K562 (cell line): ENCODE measurements at regions not wholly inside any gene's neighbourhood (a gene's known extent, or its start where the extent isn't known, plus 50 kb on each side); places are given as distances from the start of the nearest gene placed in this dataset.

ENCODE experiments used
- ATAC-seq: fragments of 200-7000 bp; cut with Tn5 transposase; 3 replicates; pipeline ENCODE4 v1.9.1; 2020; ENCODE audit warnings: moderate library complexity
- BruUV-seq: library from RNA; stranded (reverse); fragments of 400-500 nt; replicated peaks from 2 replicates; lab custom pipeline; 2021; lab: Mats Ljungman, UMichigan
- CTCF ChIA-PET: fragments of 300-600 bp; formaldehyde crosslinking; extraction: SDS; loops from one replicate; lab custom pipeline; 2021; ENCODE audit warnings: low intra/inter-chr PET ratio; lab: Yijun Ruan, JAX
- POLR2A ChIA-PET: fragments of 300-600, 350-650 bp; sonication (Branson Sonifier 250); formaldehyde crosslinking; extraction: SDS; loops from one replicate; lab custom pipeline; 2021; ENCODE audit warnings: antibody characterized with exemption, inconsistent platforms; lab: Yijun Ruan, JAX
- DNase-seq, 4 experiments: peaks; one replicate each; pipeline versions ENCODE4 v3.0.0 to v3.0.0-alpha.2; 2011 to 2018; ENCODE audit warnings: low spot score in 3 of 4, mixed read lengths in 3 of 4; ENCODE audit errors: extremely low read depth in 1 of 4
- FAIRE-seq: peaks from 2 replicates; lab custom pipeline; 2011; peaks lifted over from hg19 to GRCh38; lab: Jason Lieb, UNC
- H2AFZ ChIP-seq: 2 replicates; pipeline ENCODE4 v1.6.0; 2011; ENCODE audit warnings: low read depth, low read length, control low read depth, inconsistent platforms
- H3K27ac ChIP-seq: fragments of 200-600 bp; 3 replicates; pipeline ENCODE4 v1.8.0; 2011; ENCODE audit warnings: low read depth, mild to moderate bottlenecking, control low read depth, inconsistent platforms, low read length, moderate library complexity, mixed read lengths; ENCODE audit errors: extremely low read depth
- H3K27me3 ChIP-seq, 2 experiments: fragments of 300-600 bp in 1 of 2; 2 replicates in 1 of 2; 3 replicates in 1 of 2; pipeline versions ENCODE4 v1.6.0 to v1.8.0; 2011; ENCODE audit warnings: inconsistent platforms in 2 of 2, low read length in 2 of 2, mild to moderate bottlenecking in 1 of 2, mixed read lengths in 1 of 2, moderate library complexity in 1 of 2; ENCODE audit not compliant: control insufficient read depth in 2 of 2, insufficient read depth in 2 of 2
- H3K36me3 ChIP-seq: fragments of 300-600 bp; 3 replicates; pipeline ENCODE4 v1.8.0; 2011; ENCODE audit warnings: mild to moderate bottlenecking, low read length, inconsistent platforms; ENCODE audit not compliant: control insufficient read depth, insufficient read depth
- H3K4me1 ChIP-seq, 2 experiments: fragments of 200-600 bp in 1 of 2; replicated peaks in 1 of 2; 2 replicates in 1 of 2; 3 replicates in 1 of 2; pipeline versions ENCODE4 v1.5.1 to v1.8.0; 2011; ENCODE audit warnings: inconsistent platforms in 2 of 2, low read length in 2 of 2, mild to moderate bottlenecking in 1 of 2, mixed read lengths in 1 of 2, moderate library complexity in 1 of 2; ENCODE audit not compliant: control insufficient read depth in 2 of 2, insufficient read depth in 2 of 2
- H3K4me2 ChIP-seq: 2 replicates; pipeline ENCODE4 v1.6.1; 2011; ENCODE audit warnings: low read length, control low read depth, inconsistent platforms, mixed read lengths; ENCODE audit not compliant: insufficient read depth
- H3K4me3 ChIP-seq: fragments of 200-600 bp; sonication (generic), shearing (Covaris generic); 2 replicates; pipeline ENCODE4 v1.5.1; 2016; ENCODE audit warnings: control low read depth, inconsistent platforms
- H3K79me2 ChIP-seq: fragments of 200-600 bp; 3 replicates; pipeline ENCODE4 v1.8.0; 2011; ENCODE audit warnings: low read length, inconsistent platforms; ENCODE audit not compliant: control insufficient read depth, insufficient read depth
- H3K9ac ChIP-seq, 2 experiments: 2 replicates each; pipeline versions ENCODE4 v1.6.0 to v1.6.1; 2011; ENCODE audit warnings: low read depth in 2 of 2, low read length in 2 of 2, control low read depth in 1 of 2, inconsistent platforms in 1 of 2, mild to moderate bottlenecking in 1 of 2, mixed read lengths in 1 of 2; ENCODE audit not compliant: insufficient read depth in 1 of 2
- H3K9me1 ChIP-seq: one replicate; pipeline ENCODE4 v1.6.0; 2011; ENCODE audit warnings: inconsistent platforms, mild to moderate bottlenecking, low read length, moderate library complexity; ENCODE audit not compliant: control insufficient read depth, insufficient read depth
- H3K9me3 ChIP-seq: replicated peaks from 2 replicates; pipeline ENCODE4 v1.5.1; 2011; ENCODE audit warnings: low read depth, low read length, inconsistent platforms; ENCODE audit not compliant: control insufficient read depth, insufficient read depth
- H4K20me1 ChIP-seq: replicated peaks from 2 replicates; pipeline ENCODE4 v1.6.1; 2011; ENCODE audit warnings: low read length, inconsistent platforms, mixed read lengths; ENCODE audit not compliant: control insufficient read depth, insufficient read depth
- BRCA1 ChIP-seq, 2 experiments: fragments of 450-650 bp in 1 of 2; sonication (generic) in 1 of 2; formaldehyde crosslinking in 1 of 2; IDR thresholded peaks; 2 replicates each; pipeline versions ENCODE4 v1.5.0 to v1.6.1; 2017 to 2020; ENCODE audit warnings: mild to moderate bottlenecking in 1 of 2, missing genetic modification reagents in 1 of 2
- CBFB ChIP-seq: sonication (generic); formaldehyde crosslinking; IDR thresholded peaks from 2 replicates; pipeline ENCODE4 v1.4.0; 2020; ENCODE audit warnings: mild to moderate bottlenecking, missing genetic modification reagents
- CEBPG ChIP-seq, 3 experiments: fragments of 200-800 bp in 1 of 3; sonication (Bioruptor generic) in 1 of 3; sonication (generic) in 1 of 3; formaldehyde crosslinking in 1 of 3; IDR thresholded peaks in 2 of 3; conservative IDR thresholded peaks in 1 of 3; 2 replicates each; pipeline versions ENCODE4 v1.6.1 to v1.8.0; 2016 to 2022; ENCODE audit warnings: missing compliant biosample characterization in 2 of 3, missing genetic modification characterization in 2 of 3, mild to moderate bottlenecking in 1 of 3, missing genetic modification reagents in 1 of 3
- FOS ChIP-seq: IDR thresholded peaks from 3 replicates; pipeline ENCODE4 v1.6.1; 2011; ENCODE audit not compliant: insufficient read length; ENCODE audit errors: extremely low read depth
- GATAD2B ChIP-seq: fragments of 450-650 bp; IDR thresholded peaks from 2 replicates; pipeline ENCODE4 v1.6.1; 2017; ENCODE audit warnings: mild to moderate bottlenecking, borderline replicate concordance
- KLF10 ChIP-seq: fragments of 250-450 bp; sonication (Bioruptor Pico); IDR thresholded peaks from 2 replicates; pipeline ENCODE4 v1.6.1; 2021; ENCODE audit warnings: matching md5 sums
- MITF ChIP-seq: IDR thresholded peaks from 2 replicates; pipeline ENCODE4 v1.6.1; 2014; ENCODE audit warnings: antibody characterized with exemption
- MLX ChIP-seq, 2 experiments: fragments of 450-650 bp in 1 of 2; sonication (generic) in 1 of 2; formaldehyde crosslinking; conservative IDR thresholded peaks; 2 replicates each; pipeline versions ENCODE4 v1.4.0 to v1.8.1; 2020 to 2022; ENCODE audit warnings: mild to moderate bottlenecking in 1 of 2, missing genetic modification reagents in 1 of 2
- MTA3 ChIP-seq: fragments of 450-650 bp; formaldehyde crosslinking; IDR thresholded peaks from 2 replicates; pipeline ENCODE4 v1.6.1; 2017; ENCODE audit warnings: mild to moderate bottlenecking, borderline replicate concordance
- NR4A1 ChIP-seq, 2 experiments: fragments of 250-450 bp in 1 of 2; fragments of 450-650 bp in 1 of 2; sonication (Bioruptor Pico) in 1 of 2; IDR thresholded peaks; 2 replicates each; pipeline versions ENCODE4 v1.4.0 to v1.6.1; 2016 to 2020; ENCODE audit warnings: mild to moderate bottlenecking in 2 of 2, missing compliant biosample characterization in 1 of 2, missing genetic modification characterization in 1 of 2, moderate library complexity in 1 of 2
- PCBP2 ChIP-seq: fragments of 200-400 bp; formaldehyde crosslinking; IDR thresholded peaks from 2 replicates; pipeline ENCODE4 v1.6.1; 2018; ENCODE audit warnings: low read length, low read depth, mild to moderate bottlenecking, moderate library complexity; ENCODE audit not compliant: poor library complexity, severe bottlenecking
- RUNX1 ChIP-seq: sonication (generic); IDR thresholded peaks from 2 replicates; pipeline ENCODE4 v1.6.1; 2016; ENCODE audit warnings: antibody characterized with exemption, low read depth
- SMAD3 ChIP-seq: fragments of 450-650 bp; formaldehyde crosslinking; conservative IDR thresholded peaks from 2 replicates; pipeline ENCODE4 v1.4.0; 2020; ENCODE audit warnings: mild to moderate bottlenecking
- U2AF2 ChIP-seq: fragments of 200-400 bp; formaldehyde crosslinking; optimal IDR thresholded peaks from 2 replicates; pipeline ENCODE3; 2017; ENCODE audit warnings: low read depth, mild to moderate bottlenecking, low read length
- ZEB2 ChIP-seq: fragments of 450-650 bp; IDR thresholded peaks from 2 replicates; pipeline ENCODE4 v1.6.1; 2016
- ZNF584 ChIP-seq: fragments of 200-800 bp; sonication (Bioruptor generic); IDR thresholded peaks from 2 replicates; pipeline ENCODE4 v1.6.1; 2016; ENCODE audit warnings: low read depth, mild to moderate bottlenecking, missing genetic modification characterization, missing compliant biosample characterization
- WGBS: fragments of 100-300 bp; shearing (Covaris generic); methylation state at CpG from one replicate; pipeline ENCODE4 v1.1.6; 2016; ENCODE audit warnings: low coverage, mixed read lengths; ENCODE audit not compliant: insufficient coverage; ENCODE audit errors: missing lambda C conversion rate; 5-methylcytosine and 5-hydroxymethylcytosine counted together
- in situ Hi-C: fragments of 300-500 bp; cut with MboI; formaldehyde crosslinking; loops from 4 replicates; pipeline ENCODE4 v1.15.0; 2018; ENCODE audit warnings: inconsistent platforms, mixed read lengths
- intact Hi-C: fragments of 100-400 bp; cut with micrococcal nuclease; formaldehyde crosslinking; loops from 2 replicates; pipeline ENCODE4 v1.14.2; 2022

- in situ Hi-C loops: no loop called here
- no peaks in the 10 kb centered on the region for H3K9me1 ChIP-seq
- no peak overlapping the region for H3K27ac ChIP-seq
- no peaks in the 10 kb centered on the region for H3K9me3 ChIP-seq
- no peaks in the 10 kb centered on the region for H4K20me1 ChIP-seq
- POLR2A ChIA-PET: no interaction called here
- TF ChIP-seq RUNX1 (no peak), FOS (no peak), ZNF584 (no peak), GATAD2B (no peak), PCBP2 (no peak), CEBPG (CRISPR knock-in tag; IDR thresholded peaks at IDR 0.05) (no peak), CEBPG (tag; conservative IDR thresholded peaks at IDR 0.05 in 1 of 2, IDR thresholded peaks at IDR 0.05 in 1 of 2) (no peak), U2AF2 (no peak), MITF (no peak), CBFB (CRISPR knock-in tag) (no peak), KLF10 (no peak), MTA3 (no peak), MLX (CRISPR knock-in tag; conservative IDR thresholded peaks at IDR 0.05) (no peak), ZEB2 (no peak), NR4A1 (CRISPR knock-in tag; IDR thresholded peaks at IDR 0.05) (no peak), NR4A1 (tag; IDR thresholded peaks at IDR 0.05) (no peak), BRCA1 (IDR thresholded peaks at IDR 0.05) (no peak), BRCA1 (CRISPR knock-in tag; IDR thresholded peaks at IDR 0.05) (no peak), SMAD3 (CRISPR knock-in tag) (no peak)
- FAIRE-seq (no peak), ATAC-seq (no peak), DNase-seq (no peak)
- no peak overlapping the region for H3K9ac ChIP-seq
- no peaks in the 10 kb centered on the region for H3K4me1 ChIP-seq
- intact Hi-C loops: no loop called here
- no peak overlapping the region for H3K4me2 ChIP-seq
- CTCF ChIA-PET: no interaction called here
- H3K79me2 ChIP-seq: no peaks in the 10 kb centered on the region
- BruUV-seq: no TSS peak
- H3K4me3 ChIP-seq: no peak overlapping the region
- WGBS: 7% methylated on average over 3 of the region's 3 CpGs
- no peaks in the 10 kb centered on the region for H3K27me3 ChIP-seq
- H2AFZ ChIP-seq: no peak overlapping the region
- no peaks in the 10 kb centered on the region for H3K36me3 ChIP-seq
These were observed 191.2 kb upstream of the PHYHIPL start for GRCh38 chr10:58985216-58985615.
